Stimulated activated CD8-positive, alpha-beta memory T cell treated with anti-CD3 and anti-CD28 coated beads, Interleukin-15, amount 100 ng/mL, for 4 hours (primary cell): ENCODE measurements at regions not wholly inside any gene's neighbourhood (a gene's known extent, or its start where the extent isn't known, plus 50 kb on each side); places are given as distances from the start of the nearest gene placed in this dataset.
"Not testable (repeated sequence)": the region's sequence is repeated elsewhere in the genome, so short reads cannot be mapped to it uniquely, and the experiment has no call there.

Source experiments
- DNase-seq, 2 donors: peaks; one replicate each; pipeline ENCODE4 v3.0.0-alpha.2; 2020; ENCODE audit warnings: low read depth in 2 of 2

- DNase-seq: no peak
Measured at GRCh38 chr3:72536878-72537267, 311.4 kb downstream of the SHQ1 start.

- no peak for DNase-seq
Measured at GRCh38 chr3:72536206-72536877, 311.9 kb downstream of the SHQ1 start.

- DNase-seq: no peak
Measured at GRCh38 chr3:72535772-72536171, 312.5 kb downstream of the SHQ1 start.

- no peak for DNase-seq
Measured at GRCh38 chr3:72533591-72534473, 314.4 kb downstream of the SHQ1 start.

- DNase-seq: no peak
Measured at GRCh38 chr3:72530426-72530825, 317.8 kb downstream of the SHQ1 start.

GRCh38 chr3:72529081-72529480 is 319.2 kb downstream of the SHQ1 start:
- no peak for DNase-seq

- DNase-seq: no peak
Measured at GRCh38 chr3:72523429-72524151, 324.7 kb downstream of the SHQ1 start.

- no peak for DNase-seq
Measured at GRCh38 chr3:72520690-72521308, 327.4 kb downstream of the SHQ1 start.

GRCh38 chr3:72519946-72520604 is 328.2 kb downstream of the SHQ1 start:
- DNase-seq: no peak

- no peak for DNase-seq
Measured at GRCh38 chr3:72517921-72518424, 330.3 kb downstream of the SHQ1 start.

- no peak for DNase-seq
Measured at GRCh38 chr3:72517336-72517735, 330.9 kb downstream of the SHQ1 start.

GRCh38 chr3:72516361-72516760 is 331.9 kb downstream of the SHQ1 start:
- no peak for DNase-seq

GRCh38 chr3:72515941-72516340 is 332.3 kb downstream of the SHQ1 start:
- DNase-seq: no peak

GRCh38 chr3:72515281-72515680 is 333.0 kb downstream of the SHQ1 start:
- no peak for DNase-seq

- no peak for DNase-seq
Measured at GRCh38 chr3:72510247-72510646, 338.0 kb downstream of the SHQ1 start.

GRCh38 chr3:72505539-72506405 is 342.5 kb downstream of the SHQ1 start:
- DNase-seq: no peak

GRCh38 chr3:72497501-72497900 is 350.7 kb downstream of the SHQ1 start:
- DNase-seq: not testable (repeated sequence)

GRCh38 chr3:72496051-72496670 is 352.1 kb downstream of the SHQ1 start:
- DNase-seq: no peak

- DNase-seq: no peak
Measured at GRCh38 chr3:72494626-72495025, 353.6 kb downstream of the SHQ1 start.

GRCh38 chr3:72494130-72494529 is 354.1 kb downstream of the SHQ1 start:
- DNase-seq: no peak
